Thymus (tissue), 11 donors: ENCODE measurements at regions not wholly inside any gene's neighbourhood (a gene's known extent, or its start where the extent isn't known, plus 50 kb on each side); places are given as distances from the start of the nearest gene placed in this dataset.

Source experiments
- DNase-seq, 9 donors: peaks; one replicate each; pipeline ENCODE4 v3.0.0-alpha.2; 2013; ENCODE audit warnings: low spot score in 9 of 9, low read depth in 6 of 9, missing footprints in 1 of 9
- H3K27ac ChIP-seq, 2 donors: one replicate each; pipeline ENCODE4 v1.5.1; 2013; ENCODE audit warnings: control low read depth in 1 of 2, low read depth in 1 of 2, low read length in 1 of 2, mild to moderate bottlenecking in 1 of 2, moderate library complexity in 1 of 2
- H3K27me3 ChIP-seq, 2 donors: one replicate each; pipeline ENCODE4 v1.5.1; 2013; ENCODE audit warnings: low read length in 1 of 2; ENCODE audit not compliant: control insufficient read depth in 2 of 2, insufficient read depth in 1 of 2
- H3K36me3 ChIP-seq, 2 donors: one replicate each; pipeline ENCODE4 v1.5.1; 2013; ENCODE audit warnings: low read length in 1 of 2, mild to moderate bottlenecking in 1 of 2, moderate library complexity in 1 of 2; ENCODE audit not compliant: control insufficient read depth in 2 of 2, insufficient read depth in 2 of 2
- H3K4me1 ChIP-seq, 2 donors: one replicate each; pipeline ENCODE4 v1.5.1; 2013; ENCODE audit warnings: low read length in 2 of 2; ENCODE audit not compliant: control insufficient read depth in 2 of 2, insufficient read depth in 2 of 2
- H3K4me3 ChIP-seq, 2 donors: one replicate each; pipeline ENCODE4 v1.5.1; 2013; ENCODE audit warnings: low read length in 2 of 2, control low read depth in 1 of 2, mild to moderate bottlenecking in 1 of 2
- H3K9me3 ChIP-seq, 2 donors: one replicate each; pipeline ENCODE4 v1.5.1; 2013; ENCODE audit warnings: low read length in 1 of 2, mild to moderate bottlenecking in 1 of 2; ENCODE audit not compliant: control insufficient read depth in 2 of 2, insufficient read depth in 1 of 2
- WGBS: extraction: QIAGEN DNeasy Blood & Tissue Kit; methylation state at CpG from one replicate; pipeline ENCODE4 v1.1.7; 2013; 5-methylcytosine and 5-hydroxymethylcytosine counted together
- donor health status: healthy.

DNA sequence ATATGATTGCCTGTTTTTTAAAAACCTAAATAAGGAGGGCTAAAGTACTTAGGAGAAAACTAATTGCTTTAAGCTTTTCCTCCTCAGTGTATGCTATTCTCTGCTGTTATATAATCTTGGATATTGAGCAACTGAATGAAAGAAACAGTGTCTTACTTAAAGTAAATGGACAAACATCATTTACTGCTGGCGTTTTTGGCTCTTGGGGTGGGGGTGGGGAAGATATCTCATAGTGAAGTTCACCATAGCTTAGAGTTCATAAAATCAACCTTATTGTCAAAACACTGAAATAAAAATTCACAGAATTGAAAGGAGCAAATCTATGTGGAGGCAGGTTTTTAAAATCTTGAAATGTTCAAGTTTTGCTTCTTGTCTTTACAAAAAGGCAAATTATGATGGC is 256.4 kb upstream of the SOX2 start:
- no peak for DNase-seq
- Histone ChIP-seq H3K4me1 (no peaks in the 10 kb centered on the region), H3K27me3 (no peaks in the 10 kb centered on the region), H3K36me3 (no peaks in the 10 kb centered on the region), H3K27ac (no peak overlapping the region), H3K4me3 (no peak overlapping the region), H3K9me3 (no peaks in the 10 kb centered on the region)
- WGBS, result 81% methylated on average over 1 of the region's 1 CpG

GRCh38 chr3:181454451-181455027 is 257.2 kb upstream of the SOX2 start:
- Histone ChIP-seq H3K27me3 (no peaks in the 10 kb centered on the region), H3K27ac (no peak overlapping the region), H3K9me3 (no peaks in the 10 kb centered on the region), H3K4me1 (no peaks in the 10 kb centered on the region), H3K36me3 (no peaks in the 10 kb centered on the region), H3K4me3 (no peak overlapping the region)
- DNase-seq, result no peak
- 94% methylated on average over 6 of the region's 6 CpGs for WGBS

DNA sequence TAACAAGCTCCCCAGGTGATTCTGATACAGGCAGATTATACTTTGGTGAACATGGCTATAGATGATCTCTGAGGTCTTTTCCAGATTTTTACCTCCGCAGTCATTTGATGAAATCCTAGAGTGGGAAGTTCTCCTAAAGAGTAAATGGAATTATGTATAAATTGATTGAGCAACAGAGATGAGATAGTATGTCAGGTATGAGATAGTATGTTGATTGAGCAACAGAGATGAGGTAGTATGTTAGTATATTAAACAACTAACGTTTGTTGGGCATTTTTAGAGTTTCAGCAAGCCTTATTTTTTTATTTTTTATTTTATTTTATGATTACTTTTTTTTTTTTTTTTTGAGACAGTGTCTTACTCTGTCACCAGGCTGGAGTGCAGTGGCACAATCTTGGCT is 265.0 kb upstream of the SOX2 start:
- H3K36me3 ChIP-seq, result no peaks in the 10 kb centered on the region
- no peaks in the 10 kb centered on the region for H3K27me3 ChIP-seq
- H3K9me3 ChIP-seq, result no peaks in the 10 kb centered on the region
- H3K4me1 ChIP-seq, result no peaks in the 10 kb centered on the region
- WGBS, result 91% methylated on average over 2 of the region's 2 CpGs
- no peak overlapping the region for H3K27ac ChIP-seq
- no peak for DNase-seq
- no peak overlapping the region for H3K4me3 ChIP-seq

DNA sequence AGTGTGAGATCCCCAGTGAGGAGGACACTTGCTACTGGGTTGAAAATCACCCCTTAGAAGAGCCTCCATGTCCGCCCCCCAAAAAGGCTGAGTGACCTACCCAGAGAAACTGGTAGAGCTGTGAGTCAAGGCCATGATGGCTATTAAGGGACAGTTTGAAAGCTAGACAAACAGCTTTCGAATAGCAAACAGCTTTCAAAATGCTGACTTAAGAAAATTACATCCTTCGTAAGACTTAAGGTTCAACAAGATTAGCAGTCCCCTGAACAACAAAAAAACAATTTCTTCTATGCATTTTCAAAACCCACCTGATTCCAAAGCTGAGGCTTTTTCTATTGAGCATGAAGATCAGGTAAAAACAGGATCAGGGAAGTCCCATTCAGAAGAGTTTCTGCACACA is 269.7 kb upstream of the SOX2 start:
- DNase-seq, result no peak
- WGBS, result 94% methylated on average over 3 of the region's 3 CpGs
- H3K4me3 ChIP-seq, result no peak overlapping the region
- H3K27me3 ChIP-seq, result no peaks in the 10 kb centered on the region
- no peaks in the 10 kb centered on the region for H3K36me3 ChIP-seq
- H3K9me3 ChIP-seq, result no peaks in the 10 kb centered on the region
- H3K4me1 ChIP-seq, result no peaks in the 10 kb centered on the region
- no peak overlapping the region for H3K27ac ChIP-seq

GRCh38 chr3:181432992-181433391 is 278.7 kb upstream of the SOX2 start:
- H3K27me3 ChIP-seq, result no peaks in the 10 kb centered on the region
- H3K4me3 ChIP-seq, result no peak overlapping the region
- no peak overlapping the region for H3K27ac ChIP-seq
- no peaks in the 10 kb centered on the region for H3K9me3 ChIP-seq
- H3K4me1 ChIP-seq, result no peaks in the 10 kb centered on the region
- DNase-seq, result no peak
- no peaks in the 10 kb centered on the region for H3K36me3 ChIP-seq
- WGBS, result 94% methylated on average over 4 of the region's 4 CpGs

DNA sequence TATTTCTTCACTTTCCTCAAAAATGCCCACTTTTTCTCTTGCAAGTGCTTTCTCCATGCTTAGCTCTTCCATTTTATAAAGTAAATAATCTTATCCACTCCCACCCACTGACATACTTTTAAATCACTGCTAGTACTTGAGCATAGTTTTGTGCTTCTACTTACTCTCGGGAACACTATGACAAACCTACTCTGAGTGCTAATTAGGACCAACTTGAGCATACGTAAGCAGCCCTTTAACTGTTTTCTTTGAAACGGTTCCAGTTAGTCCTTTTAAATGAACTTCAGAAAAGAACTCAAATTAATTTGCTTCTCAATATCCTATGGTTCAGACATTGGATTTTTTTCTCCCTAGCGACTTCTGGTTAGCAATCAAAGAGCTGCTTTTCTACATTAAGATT is 280.0 kb upstream of the SOX2 start:
- no peak for DNase-seq
- 95% methylated on average over 4 of the region's 4 CpGs for WGBS
- Histone ChIP-seq H3K36me3 (no peaks in the 10 kb centered on the region), H3K27ac (no peak overlapping the region), H3K4me3 (no peak overlapping the region), H3K27me3 (no peaks in the 10 kb centered on the region), H3K9me3 (no peaks in the 10 kb centered on the region), H3K4me1 (no peaks in the 10 kb centered on the region)

DNA sequence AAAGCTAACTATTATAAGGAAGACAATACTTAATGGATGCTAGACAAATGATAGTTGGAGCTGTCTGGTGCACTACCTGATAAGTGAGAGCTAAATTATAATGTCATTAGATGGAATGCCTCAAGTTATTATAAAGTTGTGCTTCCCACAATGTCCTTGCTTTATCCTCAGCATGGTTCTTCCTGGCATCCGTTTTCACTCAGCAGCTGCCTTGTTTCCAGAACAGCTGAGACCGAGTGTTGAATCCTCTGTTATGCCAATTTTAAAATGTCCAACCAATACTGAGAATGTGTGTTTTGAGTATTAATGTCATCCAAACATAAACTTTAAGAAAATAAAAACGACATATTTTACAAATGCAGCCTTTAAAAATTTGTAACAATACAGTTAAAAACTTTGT is 286.7 kb upstream of the SOX2 start:
- Histone ChIP-seq H3K4me1 (no peaks in the 10 kb centered on the region), H3K9me3 (no peaks in the 10 kb centered on the region), H3K4me3 (no peak overlapping the region), H3K36me3 (no peaks in the 10 kb centered on the region), H3K27ac (no peak overlapping the region), H3K27me3 (no peaks in the 10 kb centered on the region)
- DNase-seq, result no peak
- WGBS, result 75% methylated on average over 3 of the region's 3 CpGs

GRCh38 chr3:181418233-181418632 is 293.5 kb upstream of the SOX2 start:
- H3K36me3 ChIP-seq, result no peaks in the 10 kb centered on the region
- no peaks in the 10 kb centered on the region for H3K27me3 ChIP-seq
- H3K4me3 ChIP-seq, result no peak overlapping the region
- DNase-seq, result no peak
- no peaks in the 10 kb centered on the region for H3K9me3 ChIP-seq
- no peak overlapping the region for H3K27ac ChIP-seq
- WGBS, result 83% methylated on average over 1 of the region's 1 CpG
- no peaks in the 10 kb centered on the region for H3K4me1 ChIP-seq

DNA sequence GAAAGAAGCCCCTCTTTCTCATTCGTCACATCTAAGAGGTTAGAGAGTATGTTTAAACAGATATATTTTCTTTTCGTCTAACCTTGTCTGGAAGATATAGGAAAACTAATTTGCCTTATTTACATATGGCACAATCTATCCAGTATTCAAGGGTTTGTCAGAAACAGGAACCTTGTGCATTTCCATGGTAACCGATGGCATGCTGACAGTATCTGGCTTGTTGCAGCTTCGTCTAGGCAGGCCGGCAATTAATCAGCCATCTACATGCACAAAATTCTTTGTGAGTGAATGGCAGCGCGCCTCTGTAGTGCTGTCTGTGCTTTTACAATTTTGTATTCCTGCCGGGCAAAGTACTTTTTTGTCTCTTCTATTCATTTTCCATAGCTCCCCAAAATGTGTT is 294.0 kb upstream of the SOX2 start:
- H3K27ac ChIP-seq, result no peak overlapping the region
- no peak overlapping the region for H3K4me3 ChIP-seq
- DNase-seq, result no peak
- 67% methylated on average over 8 of the region's 8 CpGs for WGBS
- H3K9me3 ChIP-seq, result no peaks in the 10 kb centered on the region
- H3K27me3 ChIP-seq, result no peaks in the 10 kb centered on the region
- no peaks in the 10 kb centered on the region for H3K4me1 ChIP-seq
- H3K36me3 ChIP-seq, result no peaks in the 10 kb centered on the region

DNA sequence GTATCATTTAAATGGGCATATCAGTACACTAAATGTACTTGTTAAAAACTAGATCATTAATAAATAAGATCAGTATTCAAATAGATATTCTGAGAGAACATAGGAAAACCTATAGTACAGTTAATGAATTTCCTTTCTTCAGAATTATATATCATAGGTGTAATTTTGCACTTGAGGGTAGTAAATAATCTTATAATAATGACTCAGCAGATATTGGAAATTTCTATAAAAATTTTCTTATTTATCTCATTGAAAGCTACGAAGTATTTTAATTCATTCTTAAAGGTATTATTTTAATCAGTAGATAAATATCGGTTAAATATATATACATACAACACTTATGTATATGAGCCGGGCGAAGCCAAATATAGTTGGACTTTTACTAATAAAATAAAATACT is 300.9 kb upstream of the SOX2 start:
- H3K9me3 ChIP-seq, result no peaks in the 10 kb centered on the region
- no peaks in the 10 kb centered on the region for H3K36me3 ChIP-seq
- DNase-seq, result no peak
- H3K4me1 ChIP-seq, result no peaks in the 10 kb centered on the region
- no peak overlapping the region for H3K27ac ChIP-seq
- no peak overlapping the region for H3K4me3 ChIP-seq
- H3K27me3 ChIP-seq, result no peaks in the 10 kb centered on the region
- 96% methylated on average over 4 of the region's 4 CpGs for WGBS
